Fibroblast of mammary gland (primary cell): ENCODE measurements at regions not wholly inside any gene's neighbourhood (a gene's known extent, or its start where the extent isn't known, plus 50 kb on each side); places are given as distances from the start of the nearest gene placed in this dataset.

ENCODE experiments used
- DNase-seq: peaks from one replicate; pipeline ENCODE4 v3.0.0-alpha.2; 2010; ENCODE audit warnings: low read depth
- H3K4me3 ChIP-seq: 2 replicates; pipeline ENCODE4 v1.5.1; 2011; ENCODE audit warnings: low read depth, mild to moderate bottlenecking, low read length, moderate library complexity; ENCODE audit not compliant: control insufficient read depth
- CTCF ChIP-seq: conservative IDR thresholded peaks from 2 replicates; pipeline ENCODE4 v1.5.1; 2011; ENCODE audit warnings: low read depth, low read length, inconsistent platforms; ENCODE audit not compliant: control insufficient read depth, insufficient read depth

- TF ChIP-seq CTCF = no peak
- no peak for DNase-seq
Observed at GRCh38 chr4:35986537-35986936, 257.8 kb downstream of the ARAP2 start.

GRCh38 chr4:35993606-35994005, 250.7 kb downstream of the ARAP2 start:
- TF ChIP-seq CTCF = no peak
- H3K4me3 ChIP-seq = no peak overlapping the region

More at GRCh38 chr4:35986537-35986936, 257.8 kb downstream of the ARAP2 start:
- no peak overlapping the region for H3K4me3 ChIP-seq

GRCh38 chr4:36000941-36001557, 243.3 kb downstream of the ARAP2 start:
- no peak for DNase-seq
- no peak for TF ChIP-seq CTCF

More at GRCh38 chr4:35993606-35994005, 250.7 kb downstream of the ARAP2 start:
- no peak for DNase-seq

DNA sequence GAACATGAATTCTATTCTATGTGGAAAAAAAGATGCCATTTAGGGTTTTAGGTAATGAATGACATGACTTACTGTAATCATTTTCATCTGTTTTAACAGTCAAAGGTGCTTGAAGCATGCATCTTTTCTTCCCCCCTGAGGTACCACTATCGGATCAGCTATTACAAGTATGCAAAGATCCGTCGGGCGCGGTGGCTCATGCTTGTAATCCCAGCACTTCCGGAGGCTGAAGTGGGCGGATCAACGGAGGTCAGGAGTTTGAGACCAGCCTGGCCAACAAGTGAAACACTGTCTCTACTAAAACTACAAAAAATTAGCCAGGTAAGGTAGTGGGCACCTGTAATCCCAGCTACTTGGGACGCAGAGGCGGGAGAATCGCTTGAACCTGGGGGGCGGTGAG, 241.3 kb downstream of the ARAP2 start:
- no peak for TF ChIP-seq CTCF
- no peak overlapping the region for H3K4me3 ChIP-seq

More at GRCh38 chr4:36000941-36001557, 243.3 kb downstream of the ARAP2 start:
- H3K4me3 ChIP-seq = no peak overlapping the region

GRCh38 chr4:36004204-36004851, 240.0 kb downstream of the ARAP2 start:
- DNase-seq = no peak
- no peak for TF ChIP-seq CTCF
- no peak overlapping the region for H3K4me3 ChIP-seq

More for the DNA sequence above, 241.3 kb downstream of the ARAP2 start:
- no peak for DNase-seq

DNA sequence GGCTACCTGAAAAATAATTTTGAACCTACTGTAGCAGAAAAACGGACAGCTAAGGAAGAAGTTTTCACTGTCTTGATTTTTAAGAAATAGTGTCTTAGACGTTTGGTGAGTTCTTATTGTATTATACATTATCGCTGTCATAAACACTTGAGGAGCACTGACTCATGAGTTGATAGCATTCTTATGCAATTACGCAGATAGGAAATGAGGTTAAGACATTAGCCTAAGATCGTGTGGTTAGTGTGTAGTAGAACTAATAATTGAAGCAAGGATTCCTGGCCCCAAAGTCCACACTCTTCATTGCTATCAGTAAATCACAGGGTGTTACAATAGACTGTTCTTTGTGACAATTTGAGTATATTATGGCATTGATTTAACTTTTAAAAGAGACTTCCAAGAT, 238.1 kb downstream of the ARAP2 start:
- TF ChIP-seq CTCF = no peak
- DNase-seq = peak; percentile 5
- H3K4me3 ChIP-seq = no peak overlapping the region
